IMR-90 (cell line): ENCODE measurements at regions not wholly inside any gene's neighbourhood (a gene's known extent, or its start where the extent isn't known, plus 50 kb on each side); places are given as distances from the start of the nearest gene placed in this dataset.

Experiments
- ATAC-seq: fragments of 200-7000 bp; cut with Tn5 transposase; 2 replicates; pipeline ENCODE4 v1.9.1; 2020; ENCODE audit warnings: low read depth, mild to moderate bottlenecking, moderate library complexity
- BruUV-seq: library from RNA; stranded (reverse); fragments of 400-500 nt; replicated peaks from 2 replicates; lab custom pipeline; 2021; lab: Mats Ljungman, UMichigan
- CTCF ChIA-PET: fragments of 300-600 bp; formaldehyde crosslinking; extraction: SDS; loops from one replicate; lab custom pipeline; 2021; ENCODE audit warnings: antibody characterized with exemption; lab: Yijun Ruan, JAX
- POLR2A ChIA-PET: fragments of 300-600 bp; sonication (Branson Sonifier 250); formaldehyde crosslinking; loops from one replicate; lab custom pipeline; 2022; ENCODE audit warnings: antibody characterized with exemption; ENCODE audit not compliant: unreplicated experiment; lab: Charles Lee
- DNase-seq: peaks from one replicate; pipeline ENCODE4 v3.0.0; 2013
- H2AFZ ChIP-seq: replicated peaks from 2 replicates; pipeline ENCODE3; 2013; ENCODE audit warnings: low read length, mild to moderate bottlenecking; ENCODE audit not compliant: poor library complexity
- H2AK5ac ChIP-seq: 2 replicates; pipeline ENCODE4 v1.6.1; 2013; ENCODE audit warnings: low read depth, low read length, inconsistent platforms
- H2AK9ac ChIP-seq: replicated peaks from 2 replicates; pipeline ENCODE3; 2013; ENCODE audit warnings: mild to moderate bottlenecking, low read depth, low read length, moderate library complexity; ENCODE audit not compliant: poor library complexity
- H2BK120ac ChIP-seq: 2 replicates; pipeline ENCODE4 v1.6.1; 2013; ENCODE audit warnings: low read depth, low read length, inconsistent platforms
- H2BK15ac ChIP-seq: 3 replicates; pipeline ENCODE4 v1.6.1; 2013; ENCODE audit warnings: low read depth, low read length, inconsistent platforms
- H2BK20ac ChIP-seq: 2 replicates; pipeline ENCODE4 v1.6.1; 2013; ENCODE audit warnings: low read depth, mild to moderate bottlenecking, inconsistent platforms, low read length, moderate library complexity
- H2BK5ac ChIP-seq: 2 replicates; pipeline ENCODE4 v1.6.1; 2013; ENCODE audit warnings: mild to moderate bottlenecking, low read depth, low read length, inconsistent platforms; ENCODE audit not compliant: poor library complexity, severe bottlenecking
- H3K14ac ChIP-seq: replicated peaks from 2 replicates; pipeline ENCODE4 v1.6.1; 2013; ENCODE audit warnings: low read depth, low read length, inconsistent platforms
- H3K18ac ChIP-seq: 2 replicates; pipeline ENCODE4 v1.6.1; 2013; ENCODE audit warnings: low read depth, low read length, control low read depth
- H3K23ac ChIP-seq: 2 replicates; pipeline ENCODE4 v1.6.1; 2013; ENCODE audit warnings: low read depth, low read length, inconsistent platforms
- H3K27ac ChIP-seq: 2 replicates; pipeline ENCODE4 v1.5.1; 2013; ENCODE audit warnings: mild to moderate bottlenecking, control low read depth, low read length; ENCODE audit not compliant: insufficient read depth
- H3K27me3 ChIP-seq: 2 replicates; pipeline ENCODE4 v1.6.1; 2013; ENCODE audit warnings: low read length; ENCODE audit not compliant: control insufficient read depth, insufficient read depth
- H3K36me3 ChIP-seq: 2 replicates; pipeline ENCODE4 v1.6.1; 2013; ENCODE audit warnings: low read length, mixed read lengths; ENCODE audit not compliant: control insufficient read depth, insufficient read depth
- H3K4ac ChIP-seq: 2 replicates; pipeline ENCODE4 v1.6.1; 2013; ENCODE audit warnings: low read depth, low read length, inconsistent platforms
- H3K4me1 ChIP-seq: 2 replicates; pipeline ENCODE4 v1.6.1; 2013; ENCODE audit warnings: low read length, mixed read lengths; ENCODE audit not compliant: control insufficient read depth, insufficient read depth
- H3K4me2 ChIP-seq: 2 replicates; pipeline ENCODE4 v1.6.1; 2013; ENCODE audit warnings: low read depth, mild to moderate bottlenecking, control low read depth, low read length, moderate library complexity
- H3K4me3 ChIP-seq: 2 replicates; pipeline ENCODE4 v1.5.1; 2013; ENCODE audit warnings: low read depth, mild to moderate bottlenecking, control low read depth, low read length, moderate library complexity; ENCODE audit not compliant: insufficient read depth
- H3K56ac ChIP-seq: 2 replicates; pipeline ENCODE4 v1.6.1; 2013; ENCODE audit warnings: low read length, inconsistent platforms; ENCODE audit not compliant: insufficient read depth; ENCODE audit errors: extremely low read depth
- H3K79me1 ChIP-seq, 2 experiments: 2 replicates each; pipeline ENCODE4 v1.6.1; 2013; ENCODE audit warnings: low read length in 2 of 2, inconsistent platforms in 1 of 2, low read depth in 1 of 2
- H3K9ac ChIP-seq: 2 replicates; pipeline ENCODE4 v1.6.1; 2013; ENCODE audit warnings: low read depth, low read length, control low read depth
- H3K9me1 ChIP-seq: 2 replicates; pipeline ENCODE4 v1.6.1; 2013; ENCODE audit warnings: low read length, inconsistent platforms; ENCODE audit not compliant: insufficient read depth
- H3K9me3 ChIP-seq: 2 replicates; pipeline ENCODE4 v1.6.1; 2013; ENCODE audit warnings: low read length; ENCODE audit not compliant: control insufficient read depth, insufficient read depth
- H4K20me1 ChIP-seq: 2 replicates; pipeline ENCODE4 v1.6.1; 2013; ENCODE audit warnings: low read length, inconsistent platforms; ENCODE audit not compliant: insufficient read depth
- H4K5ac ChIP-seq: 2 replicates; pipeline ENCODE4 v1.6.1; 2013; ENCODE audit warnings: mild to moderate bottlenecking, low read depth, low read length, control low read depth
- H4K8ac ChIP-seq, 2 experiments: 2 replicates each; pipeline ENCODE4 v1.6.1; 2013; ENCODE audit warnings: low read depth in 2 of 2, low read length in 2 of 2, control low read depth in 1 of 2, inconsistent platforms in 1 of 2
- H4K91ac ChIP-seq: 2 replicates; pipeline ENCODE4 v1.6.1; 2013; ENCODE audit warnings: low read depth, low read length, inconsistent platforms; ENCODE audit not compliant: insufficient read depth
- CTCF ChIP-seq: conservative IDR thresholded peaks from 2 replicates; pipeline ENCODE4 v1.5.1; 2012; ENCODE audit warnings: mild to moderate bottlenecking, low read depth, low read length, improper control_type of control experiment
- RAD21 ChIP-seq: IDR thresholded peaks from 2 replicates; pipeline ENCODE4 v1.6.1; 2012; ENCODE audit warnings: low read length, improper control_type of control experiment
- RFX5 ChIP-seq: IDR thresholded peaks from 2 replicates; pipeline ENCODE4 v1.8.0; 2012; ENCODE audit warnings: low read depth, mild to moderate bottlenecking, low read length, moderate library complexity
- USF2 ChIP-seq: fragments of 150-350 bp; IDR thresholded peaks from 2 replicates; pipeline ENCODE4 v1.6.1; 2017; ENCODE audit warnings: mild to moderate bottlenecking, antibody characterized with exemption, low read length, low read depth
- WGBS, 2 experiments: methylation state at CpG; one replicate each; pipeline versions ENCODE4 v1.1.5 to v1.1.7; 2013; ENCODE audit warnings: missing lambda C conversion rate in 2 of 2; ENCODE audit not compliant: insufficient read length in 1 of 2; ENCODE audit errors: extremely low coverage in 2 of 2; 5-methylcytosine and 5-hydroxymethylcytosine counted together
- dilution Hi-C: fragments of 300-500 bp; cut with HindIII; formaldehyde crosslinking; loops from one replicate; pipeline ENCODE4 v1.14.3; 2018; ENCODE audit warnings: low sequenced_read_pairs; ENCODE audit not compliant: unreplicated experiment
- in situ Hi-C: fragments of 300-500 bp; cut with MboI; formaldehyde crosslinking; loops from 3 replicates; pipeline ENCODE4 v1.14.3; 2019; ENCODE audit warnings: low sequenced_read_pairs, inconsistent platforms, mixed read lengths
- intact Hi-C: fragments of 100-400 bp; cut with micrococcal nuclease; formaldehyde crosslinking; loops from 2 replicates; pipeline ENCODE4 v1.10.0; 2022

GRCh38 chr3:164818318-164818717 lies 260.0 kb downstream of the SI start:
- CTCF ChIA-PET = no interaction called here
- no peak overlapping the region for H3K4ac ChIP-seq
- H2BK5ac ChIP-seq = no peak overlapping the region
- H4K8ac ChIP-seq = no peak overlapping the region
- H3K27ac ChIP-seq = no peak overlapping the region
- no peak overlapping the region for H3K56ac ChIP-seq
- dilution Hi-C loops = no loop called here
- WGBS, 2 experiments = 29% methylated on average over 1 of the region's 12 CpGs; no CpG with 5 or more reads in 1 of the 2 experiments
- ATAC-seq (no peak), DNase-seq (no peak)
- H3K27me3 ChIP-seq = no peaks in the 10 kb centered on the region
- H2AFZ ChIP-seq = no peak overlapping the region
- no peaks in the 10 kb centered on the region for H3K36me3 ChIP-seq
- no peaks in the 10 kb centered on the region for H3K4me1 ChIP-seq
- no peak overlapping the region for H3K23ac ChIP-seq
- TF ChIP-seq CTCF (no peak), RAD21 (no peak), USF2 (no peak), RFX5 (no peak)
- BruUV-seq = no TSS peak
- no peak overlapping the region for H2AK9ac ChIP-seq
- no peaks in the 10 kb centered on the region for H3K9me1 ChIP-seq
- intact Hi-C loops = no loop called here
- H3K4me2 ChIP-seq = no peak overlapping the region
- H4K5ac ChIP-seq = no peak overlapping the region
- H2BK15ac ChIP-seq = no peak overlapping the region
- no peak overlapping the region for H4K91ac ChIP-seq
- H2BK20ac ChIP-seq = no peak overlapping the region
- no peak overlapping the region for H3K9ac ChIP-seq
- no peak overlapping the region for H2BK120ac ChIP-seq
- H3K79me1 ChIP-seq = no peaks in the 10 kb centered on the region
- H4K20me1 ChIP-seq = no peaks in the 10 kb centered on the region
- H3K4me3 ChIP-seq = no peak overlapping the region
- no peak overlapping the region for H3K18ac ChIP-seq
- H3K14ac ChIP-seq = no peak overlapping the region
- peaks cover 14% of the 10 kb centered on the region for H3K9me3 ChIP-seq
- H2AK5ac ChIP-seq = no peak overlapping the region
- POLR2A ChIA-PET = no interaction called here
- in situ Hi-C loops = no loop called here
